ENCODE measurements at regions not wholly inside any gene's neighbourhood (a gene's known extent, or its start where the extent isn't known, plus 50 kb on each side); places are given as distances from the start of the nearest gene placed in this dataset.

- intact Hi-C loops (cut with DNase I), result no loop called here
- H3K27ac ChIP-seq, result no peak overlapping the region
- TF ChIP-seq CTCF (IDR thresholded peaks at IDR 0.05), result no peak
- H3K36me3 ChIP-seq, result no peaks in the 10 kb centered on the region
- H3K9me3 ChIP-seq, result no peaks in the 10 kb centered on the region
- H3K4me1 ChIP-seq, result no peaks in the 10 kb centered on the region
- no peak overlapping the region for H3K4me3 ChIP-seq
- DNase-seq (ENCODE audit: low spot score in 2 of 2), result no peak
- H3K27me3 ChIP-seq, result no peaks in the 10 kb centered on the region
These were observed 159.7 kb upstream of the ZNF236 start for GRCh38 chr18:76662626-76663025.

GRCh38 chr18:76660571-76661192 is 161.7 kb upstream of the ZNF236 start:
- Histone ChIP-seq H3K4me1 (no peaks in the 10 kb centered on the region), H3K27me3 (peaks cover 5% of the 10 kb centered on the region), H3K4me3 (no peak overlapping the region), H3K36me3 (no peaks in the 10 kb centered on the region), H3K27ac (no peak overlapping the region), H3K9me3 (no peaks in the 10 kb centered on the region)
- no peak for TF ChIP-seq CTCF (IDR thresholded peaks at IDR 0.05)
- intact Hi-C loops (cut with DNase I), result no loop called here
- no peak for DNase-seq (ENCODE audit: low spot score in 2 of 2)

- intact Hi-C loops (cut with DNase I), result no loop called here
- Histone ChIP-seq H3K4me1 (no peaks in the 10 kb centered on the region), H3K9me3 (no peaks in the 10 kb centered on the region), H3K27me3 (peaks cover 5% of the 10 kb centered on the region), H3K4me3 (no peak overlapping the region), H3K27ac (no peak overlapping the region), H3K36me3 (no peaks in the 10 kb centered on the region)
- no peak for TF ChIP-seq CTCF (IDR thresholded peaks at IDR 0.05)
- no peak for DNase-seq (ENCODE audit: low spot score in 2 of 2)
These were observed 163.6 kb upstream of the ZNF516 start for GRCh38 chr18:76658627-76659026.

GRCh38 chr18:76657911-76658470 is 162.9 kb upstream of the ZNF516 start:
- H3K9me3 ChIP-seq, result no peaks in the 10 kb centered on the region
- no peaks in the 10 kb centered on the region for H3K4me1 ChIP-seq
- DNase-seq (ENCODE audit: low spot score in 2 of 2), result no peak
- no peak overlapping the region for H3K27ac ChIP-seq
- no peaks in the 10 kb centered on the region for H3K36me3 ChIP-seq
- H3K4me3 ChIP-seq, result no peak overlapping the region
- TF ChIP-seq CTCF (IDR thresholded peaks at IDR 0.05), result no peak
- intact Hi-C loops (cut with DNase I), result no loop called here
- peaks cover 5% of the 10 kb centered on the region for H3K27me3 ChIP-seq

- intact Hi-C loops (cut with DNase I), result no loop called here
- no peaks in the 10 kb centered on the region for H3K4me1 ChIP-seq
- H3K27ac ChIP-seq, result no peak overlapping the region
- no peaks in the 10 kb centered on the region for H3K36me3 ChIP-seq
- no peaks in the 10 kb centered on the region for H3K9me3 ChIP-seq
- H3K4me3 ChIP-seq, result no peak overlapping the region
- peaks cover 5% of the 10 kb centered on the region for H3K27me3 ChIP-seq
- DNase-seq (ENCODE audit: low spot score in 2 of 2), result no peak
- TF ChIP-seq CTCF (IDR thresholded peaks at IDR 0.05), result no peak
These were observed 162.1 kb upstream of the ZNF516 start for GRCh38 chr18:76656925-76657827.
